ENCODE measurements at regions not wholly inside any gene's neighbourhood (a gene's known extent, or its start where the extent isn't known, plus 50 kb on each side); places are given as distances from the start of the nearest gene placed in this dataset.

- DNase-seq (ENCODE audit: extremely low spot score in 2 of 2), result peak in 1 of 2 donors; percentile 49
- Histone ChIP-seq H3K27me3 (no peaks in the 10 kb centered on the region), H3K27ac (no peak overlapping the region), H3K9me3 (no peaks in the 10 kb centered on the region), H3K4me3 (no peak overlapping the region), H3K36me3 (no peaks in the 10 kb centered on the region), H3K4me1 (no peaks in the 10 kb centered on the region)
- intact Hi-C loops (cut with DNase I), result no loop called here
- TF ChIP-seq POLR2A (IDR thresholded peaks at IDR 0.05) (no peak), CTCF (IDR thresholded peaks at IDR 0.05) (no peak), POLR2AphosphoS5 (IDR thresholded peaks at IDR 0.05; ENCODE audit: insufficient read depth in 1 of 2, low read depth in 1 of 2) (no peak)
These were observed 311.7 kb downstream of the SMAD2 start for GRCh38 chr18:47618758-47619157.

GRCh38 chr18:47615043-47615442, 315.4 kb downstream of the SMAD2 start:
- no peaks in the 10 kb centered on the region for H3K27me3 ChIP-seq
- H3K27ac ChIP-seq, result no peak overlapping the region
- H3K36me3 ChIP-seq, result no peaks in the 10 kb centered on the region
- no peaks in the 10 kb centered on the region for H3K4me1 ChIP-seq
- intact Hi-C loops (cut with DNase I), result no loop called here
- no peaks in the 10 kb centered on the region for H3K9me3 ChIP-seq
- peak in 1 of 2 donors; percentile 43 for DNase-seq (ENCODE audit: extremely low spot score in 2 of 2)
- TF ChIP-seq CTCF (IDR thresholded peaks at IDR 0.05), result no peak
- no peak overlapping the region for H3K4me3 ChIP-seq

- Histone ChIP-seq H3K9me3 (no peaks in the 10 kb centered on the region), H3K4me1 (no peaks in the 10 kb centered on the region), H3K36me3 (no peaks in the 10 kb centered on the region), H3K4me3 (no peak overlapping the region), H3K27me3 (no peaks in the 10 kb centered on the region), H3K27ac (no peak overlapping the region)
- peak; percentile 58 to 64 for DNase-seq (ENCODE audit: extremely low spot score in 2 of 2)
- intact Hi-C loops (cut with DNase I), result no loop called here
- no peak for TF ChIP-seq POLR2AphosphoS5 (IDR thresholded peaks at IDR 0.05; ENCODE audit: insufficient read depth in 1 of 2, low read depth in 1 of 2)
- TF ChIP-seq POLR2A (IDR thresholded peaks at IDR 0.05), result no peak
- TF ChIP-seq CTCF (IDR thresholded peaks at IDR 0.05), result no peak
These were observed 316.5 kb downstream of the SMAD2 start for GRCh38 chr18:47613929-47614328.

- DNase-seq (ENCODE audit: extremely low spot score in 2 of 2), result no peak
- no peaks in the 10 kb centered on the region for H3K36me3 ChIP-seq
- H3K27me3 ChIP-seq, result no peaks in the 10 kb centered on the region
- H3K4me1 ChIP-seq, result no peaks in the 10 kb centered on the region
- no peak overlapping the region for H3K27ac ChIP-seq
- intact Hi-C loops (cut with DNase I), result no loop called here
- H3K9me3 ChIP-seq, result no peaks in the 10 kb centered on the region
- no peak for TF ChIP-seq POLR2A (IDR thresholded peaks at IDR 0.05)
- no peak for TF ChIP-seq CTCF (IDR thresholded peaks at IDR 0.05)
- TF ChIP-seq POLR2AphosphoS5 (IDR thresholded peaks at IDR 0.05; ENCODE audit: insufficient read depth in 1 of 2, low read depth in 1 of 2), result no peak
- no peak overlapping the region for H3K4me3 ChIP-seq
These were observed 318.8 kb downstream of the SMAD2 start for GRCh38 chr18:47611649-47612048.

- peak; percentile 22 to 52 for DNase-seq (ENCODE audit: extremely low spot score in 2 of 2)
- Histone ChIP-seq H3K4me3 (no peak overlapping the region), H3K9me3 (no peaks in the 10 kb centered on the region), H3K4me1 (no peaks in the 10 kb centered on the region), H3K27ac (no peak overlapping the region), H3K27me3 (no peaks in the 10 kb centered on the region), H3K36me3 (no peaks in the 10 kb centered on the region)
- TF ChIP-seq CTCF (IDR thresholded peaks at IDR 0.05), result no peak
- no peak for TF ChIP-seq POLR2AphosphoS5 (IDR thresholded peaks at IDR 0.05; ENCODE audit: insufficient read depth in 1 of 2, low read depth in 1 of 2)
- TF ChIP-seq POLR2A (IDR thresholded peaks at IDR 0.05), result no peak
- intact Hi-C loops (cut with DNase I), result no loop called here
These were observed 323.9 kb downstream of the SMAD2 start for GRCh38 chr18:47606526-47606925.

Data from vagina (tissue), 2 donors.